Trophoblast cell (in vitro differentiated cells and primary cell): ENCODE measurements at regions not wholly inside any gene's neighbourhood (a gene's known extent, or its start where the extent isn't known, plus 50 kb on each side); places are given as distances from the start of the nearest gene placed in this dataset.

ENCODE experiments used
- DNase-seq, 2 donors: peaks; one replicate each; pipeline ENCODE4 v3.0.0-alpha.2; 2016
- H2AFZ ChIP-seq: 2 replicates; pipeline ENCODE4 v1.6.1; 2013; ENCODE audit warnings: low read length, moderate library complexity, mild to moderate bottlenecking; ENCODE audit not compliant: insufficient read depth, poor library complexity
- H2AK5ac ChIP-seq: 2 replicates; pipeline ENCODE4 v1.6.1; 2013; ENCODE audit warnings: mild to moderate bottlenecking, low read length
- H2BK120ac ChIP-seq: 2 replicates; pipeline ENCODE4 v1.6.1; 2013; ENCODE audit warnings: low read length, mild to moderate bottlenecking, moderate library complexity; ENCODE audit not compliant: insufficient read depth, poor library complexity
- H2BK12ac ChIP-seq: 2 replicates; pipeline ENCODE4 v1.6.1; 2013; ENCODE audit warnings: mild to moderate bottlenecking, low read length, moderate library complexity
- H2BK5ac ChIP-seq: 2 replicates; pipeline ENCODE4 v1.6.1; 2013; ENCODE audit warnings: low read length, low read depth, moderate library complexity, mild to moderate bottlenecking; ENCODE audit not compliant: poor library complexity
- H3K14ac ChIP-seq: 2 replicates; pipeline ENCODE4 v1.6.1; 2013; ENCODE audit warnings: mild to moderate bottlenecking, low read length
- H3K18ac ChIP-seq: 2 replicates; pipeline ENCODE4 v1.6.1; 2013; ENCODE audit warnings: mild to moderate bottlenecking, low read length
- H3K23ac ChIP-seq: 2 replicates; pipeline ENCODE4 v1.6.1; 2013; ENCODE audit warnings: low read length
- H3K27ac ChIP-seq: 2 replicates; pipeline ENCODE4 v1.5.1; 2013; ENCODE audit warnings: low read depth, mild to moderate bottlenecking, inconsistent platforms, low read length, moderate library complexity
- H3K27me3 ChIP-seq: 2 replicates; pipeline ENCODE4 v1.6.1; 2013; ENCODE audit warnings: inconsistent platforms, mild to moderate bottlenecking, low read length, moderate library complexity; ENCODE audit not compliant: insufficient read depth
- H3K36me3 ChIP-seq, 2 experiments: 1 replicate in 1 of 2; 2 replicates in 1 of 2; pipeline ENCODE4 v1.6.1; 2013; ENCODE audit warnings: low read length in 2 of 2, mild to moderate bottlenecking in 2 of 2, moderate library complexity in 1 of 2; ENCODE audit not compliant: insufficient read depth in 2 of 2, control insufficient read depth in 1 of 2
- H3K4ac ChIP-seq: 2 replicates; pipeline ENCODE4 v1.6.1; 2013; ENCODE audit warnings: low read depth, mild to moderate bottlenecking, low read length, moderate library complexity
- H3K4me1 ChIP-seq, 2 experiments: 1 replicate in 1 of 2; 2 replicates in 1 of 2; pipeline ENCODE4 v1.6.1; 2013; ENCODE audit warnings: low read length in 2 of 2, mild to moderate bottlenecking in 2 of 2, moderate library complexity in 1 of 2; ENCODE audit not compliant: insufficient read depth in 2 of 2, control insufficient read depth in 1 of 2
- H3K4me2 ChIP-seq: 2 replicates; pipeline ENCODE4 v1.6.1; 2013; ENCODE audit warnings: inconsistent platforms, mild to moderate bottlenecking, low read length, moderate library complexity
- H3K4me3 ChIP-seq: 2 replicates; pipeline ENCODE4 v1.5.1; 2013; ENCODE audit warnings: mild to moderate bottlenecking, low read depth, low read length, inconsistent platforms
- H3K79me1 ChIP-seq: one replicate; pipeline ENCODE4 v1.6.1; 2013; ENCODE audit warnings: low read length
- H3K79me2 ChIP-seq: 2 replicates; pipeline ENCODE4 v1.6.1; 2013; ENCODE audit warnings: low read length, mild to moderate bottlenecking; ENCODE audit not compliant: control insufficient read depth, insufficient read depth, poor library complexity
- H3K9ac ChIP-seq: 2 replicates; pipeline ENCODE4 v1.6.1; 2013; ENCODE audit warnings: mild to moderate bottlenecking, low read length
- H3K9me3 ChIP-seq: 2 replicates; pipeline ENCODE4 v1.6.1; 2013; ENCODE audit warnings: low read depth, mild to moderate bottlenecking, control low read depth, inconsistent platforms, low read length; ENCODE audit not compliant: insufficient read depth
- H4K12ac ChIP-seq: 2 replicates; pipeline ENCODE4 v1.6.1; 2013; ENCODE audit warnings: low read depth, mild to moderate bottlenecking, low read length, moderate library complexity
- H4K8ac ChIP-seq: 2 replicates; pipeline ENCODE4 v1.6.1; 2013; ENCODE audit warnings: low read depth, mild to moderate bottlenecking, low read length, moderate library complexity
- H4K91ac ChIP-seq: one replicate; pipeline ENCODE4 v1.6.1; 2013; ENCODE audit warnings: low read depth, mild to moderate bottlenecking, low read length, moderate library complexity
- WGBS: extraction: QIAGEN DNeasy Blood & Tissue Kit; methylation state at CpG from one replicate; pipeline ENCODE4 v1.1.7; 2013; ENCODE audit warnings: missing lambda C conversion rate; ENCODE audit not compliant: insufficient read length, insufficient coverage; ENCODE audit errors: extremely low coverage; 5-methylcytosine and 5-hydroxymethylcytosine counted together

DNA sequence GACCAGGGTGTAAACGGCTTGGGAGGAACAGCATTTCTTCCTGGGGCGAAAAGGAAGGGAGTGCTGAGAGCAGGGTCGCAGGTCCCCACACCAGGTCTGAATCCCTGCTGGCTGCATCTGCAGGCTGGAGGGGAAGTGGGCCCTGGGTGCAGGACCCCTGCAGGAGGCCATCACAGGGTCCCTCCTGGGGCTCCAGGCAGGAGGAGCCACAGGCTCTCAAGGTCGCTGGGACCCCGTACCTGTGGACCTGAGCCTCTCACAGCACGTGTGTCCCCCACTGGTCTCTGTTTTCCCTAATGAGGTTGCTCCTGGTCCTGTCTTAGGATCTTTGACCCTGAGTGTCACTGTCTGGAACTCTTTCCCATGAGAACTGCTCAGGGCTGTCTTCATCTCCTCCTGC is 147.8 kb upstream of the ZNF236 start:
- Histone ChIP-seq H3K4me1 (no peaks in the 10 kb centered on the region), H3K23ac (no peak overlapping the region), H3K4ac (no peak overlapping the region), H2AK5ac (no peak overlapping the region), H2AFZ (no peak overlapping the region), H3K79me2 (no peaks in the 10 kb centered on the region), H3K14ac (no peak overlapping the region), H3K9ac (no peak overlapping the region), H3K9me3 (no peaks in the 10 kb centered on the region), H4K91ac (no peak overlapping the region), H3K4me3 (no peak overlapping the region), H2BK5ac (no peak overlapping the region), H2BK12ac (no peak overlapping the region), H3K79me1 (no peaks in the 10 kb centered on the region), H4K8ac (no peak overlapping the region), H2BK120ac (no peak overlapping the region), H3K4me2 (no peak overlapping the region), H4K12ac (no peak overlapping the region), H3K27me3 (no peaks in the 10 kb centered on the region), H3K27ac (no peak overlapping the region), H3K18ac (no peak overlapping the region), H3K36me3 (no peaks in the 10 kb centered on the region)
- no peak for DNase-seq
- WGBS = no CpG with 5 or more reads among the region's 6 CpGs

- Histone ChIP-seq H3K4ac (no peak overlapping the region), H2AK5ac (no peak overlapping the region), H3K14ac (no peak overlapping the region), H3K36me3 (no peaks in the 10 kb centered on the region), H4K91ac (no peak overlapping the region), H3K18ac (no peak overlapping the region), H2BK120ac (no peak overlapping the region), H4K8ac (no peak overlapping the region), H4K12ac (no peak overlapping the region), H3K27ac (no peak overlapping the region), H3K23ac (no peak overlapping the region), H3K79me1 (no peaks in the 10 kb centered on the region), H3K4me2 (no peak overlapping the region), H2AFZ (no peak overlapping the region), H2BK5ac (no peak overlapping the region), H2BK12ac (no peak overlapping the region), H3K9me3 (no peaks in the 10 kb centered on the region), H3K4me3 (no peak overlapping the region), H3K9ac (no peak overlapping the region), H3K27me3 (no peaks in the 10 kb centered on the region), H3K79me2 (no peaks in the 10 kb centered on the region), H3K4me1 (no peaks in the 10 kb centered on the region)
- WGBS = no CpG with 5 or more reads among the region's 21 CpGs
- DNase-seq = no peak
Observed at GRCh38 chr18:76673281-76674185, 148.8 kb upstream of the ZNF236 start.

DNA sequence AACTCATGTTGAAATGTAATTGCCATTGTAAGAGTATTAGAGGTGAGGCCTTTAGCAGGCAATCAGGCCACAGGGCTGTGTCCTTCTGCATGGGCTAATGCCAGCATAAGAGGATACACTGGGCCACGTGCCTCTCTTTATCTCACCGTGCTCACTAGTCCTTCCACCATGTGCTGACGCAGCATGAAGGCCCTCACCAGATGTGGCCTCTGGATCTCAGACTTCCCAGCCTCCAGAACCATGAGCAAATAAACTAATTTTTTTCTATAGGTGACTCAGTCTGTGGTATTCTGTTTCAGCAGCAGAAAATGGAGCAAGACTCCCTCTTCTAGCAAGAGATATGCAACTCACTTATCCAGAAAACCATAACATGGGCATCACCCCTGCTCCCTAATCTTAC is 149.7 kb upstream of the ZNF236 start:
- Histone ChIP-seq H3K9me3 (no peaks in the 10 kb centered on the region), H2AFZ (no peak overlapping the region), H2BK12ac (no peak overlapping the region), H3K9ac (no peak overlapping the region), H3K79me1 (no peaks in the 10 kb centered on the region), H3K14ac (no peak overlapping the region), H2BK5ac (no peak overlapping the region), H2BK120ac (no peak overlapping the region), H4K12ac (no peak overlapping the region), H3K4me3 (no peak overlapping the region), H3K27me3 (no peaks in the 10 kb centered on the region), H3K27ac (no peak overlapping the region), H3K79me2 (no peaks in the 10 kb centered on the region), H3K18ac (no peak overlapping the region), H4K91ac (no peak overlapping the region), H3K23ac (no peak overlapping the region), H2AK5ac (no peak overlapping the region), H3K4me1 (no peaks in the 10 kb centered on the region), H3K4ac (no peak overlapping the region), H3K36me3 (no peaks in the 10 kb centered on the region), H4K8ac (no peak overlapping the region), H3K4me2 (no peak overlapping the region)
- no peak for DNase-seq
- WGBS = no CpG with 5 or more reads among the region's 3 CpGs

DNA sequence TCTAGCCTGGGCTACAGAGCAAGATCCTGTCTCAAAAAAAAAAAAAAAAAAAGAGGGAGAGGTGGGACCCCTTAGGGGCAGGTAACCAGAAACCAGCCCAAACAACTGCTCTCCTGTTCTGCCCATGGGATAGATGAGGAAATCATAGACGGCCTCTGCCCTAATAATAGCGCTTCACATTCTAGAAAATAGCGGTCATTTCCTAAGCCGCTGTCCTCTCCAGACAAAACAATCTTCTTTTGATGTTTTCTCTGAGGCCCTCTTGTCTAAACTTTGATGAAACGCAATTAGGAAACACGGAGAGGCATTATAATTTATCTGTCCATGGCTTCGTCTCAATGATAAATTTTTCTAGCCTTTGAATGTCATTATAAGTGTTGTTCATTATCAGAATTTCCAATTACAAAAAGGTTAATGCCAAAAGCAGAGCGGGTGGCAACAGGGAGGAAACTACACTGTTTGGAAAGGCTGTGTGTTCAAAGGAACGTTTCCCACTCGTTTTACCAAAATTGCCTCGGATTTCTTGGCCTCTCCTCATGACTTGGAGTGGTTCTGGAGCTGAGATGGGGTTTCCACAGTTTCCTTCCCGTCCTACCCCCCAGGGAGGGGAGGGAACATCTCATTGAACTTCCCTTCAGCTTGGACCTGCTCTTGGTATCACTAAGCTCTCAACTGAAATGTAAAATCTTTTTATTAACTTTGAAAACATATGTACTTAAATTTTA is 151.6 kb upstream of the ZNF236 start:
- no CpG with 5 or more reads among the region's 12 CpGs for WGBS
- Histone ChIP-seq H4K12ac (no peak overlapping the region), H3K27ac (no peak overlapping the region), H4K8ac (no peak overlapping the region), H3K27me3 (no peaks in the 10 kb centered on the region), H3K4me2 (no peak overlapping the region), H3K18ac (no peak overlapping the region), H2AFZ (no peak overlapping the region), H3K9me3 (no peaks in the 10 kb centered on the region), H3K23ac (no peak overlapping the region), H4K91ac (no peak overlapping the region), H3K79me1 (no peaks in the 10 kb centered on the region), H3K4me3 (no peak overlapping the region), H2BK120ac (no peak overlapping the region), H2BK12ac (no peak overlapping the region), H2AK5ac (no peak overlapping the region), H3K9ac (no peak overlapping the region), H3K4me1 (no peaks in the 10 kb centered on the region), H2BK5ac (no peak overlapping the region), H3K36me3 (no peaks in the 10 kb centered on the region), H3K4ac (no peak overlapping the region), H3K79me2 (no peaks in the 10 kb centered on the region), H3K14ac (no peak overlapping the region)
- DNase-seq = no peak
